ENCODE measurements at regions not wholly inside any gene's neighbourhood (a gene's known extent, or its start where the extent isn't known, plus 50 kb on each side); places are given as distances from the start of the nearest gene placed in this dataset.
"Not testable (repeated sequence)": the region's sequence is repeated elsewhere in the genome, so short reads cannot be mapped to it uniquely, and the experiment has no call there.

DNA sequence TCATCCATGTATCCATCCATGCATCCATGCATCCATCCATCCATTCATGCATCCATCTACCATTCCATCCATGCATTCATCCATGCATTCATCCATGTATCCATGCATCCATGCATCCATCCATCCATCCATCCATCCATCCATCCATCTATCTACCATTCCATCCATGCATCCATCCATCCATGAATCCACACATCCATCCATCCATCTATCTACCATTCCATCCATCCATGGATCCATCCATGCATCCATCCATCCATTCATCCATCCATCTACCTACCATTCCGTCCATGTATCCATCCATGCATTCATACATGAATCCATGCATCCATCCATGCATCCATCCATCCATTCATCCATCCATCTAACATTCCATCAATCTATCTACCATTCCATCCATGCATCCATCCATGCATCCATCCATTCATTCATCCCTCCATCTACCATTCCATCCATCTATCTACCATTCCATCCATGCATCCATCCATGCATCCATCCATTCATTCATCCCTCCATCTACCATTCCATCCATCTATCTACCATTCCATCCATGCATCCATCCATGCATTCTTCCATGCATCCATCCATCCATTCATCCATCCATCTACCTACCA is 257.2 kb downstream of the CRLF2 start:
- DNase-seq (ENCODE audit: low read depth): not testable (repeated sequence)

DNA sequence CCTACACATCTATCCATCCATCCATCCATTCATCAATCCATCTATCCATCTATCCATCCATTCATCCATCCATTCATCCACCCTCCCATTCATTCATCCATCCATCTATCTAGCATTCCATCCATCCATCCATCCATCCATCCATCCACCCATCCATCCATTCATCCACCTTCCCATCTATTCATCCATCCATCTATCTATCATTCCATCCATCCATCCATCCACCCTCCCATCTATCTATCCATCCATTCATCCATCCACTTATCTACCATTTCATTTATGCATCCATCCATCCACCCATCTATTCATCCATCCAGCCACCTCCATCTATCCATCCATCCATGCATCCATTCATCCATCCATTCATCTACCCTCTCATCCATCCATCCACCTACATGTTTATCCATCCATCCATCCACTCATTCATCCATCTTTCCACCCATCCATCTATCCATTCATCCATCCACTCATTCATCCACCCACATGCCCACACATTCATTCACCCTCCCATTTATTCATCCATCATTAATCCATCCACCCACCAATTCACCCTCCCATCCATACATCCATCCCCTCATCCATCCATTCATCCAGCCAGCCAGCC is 258.5 kb downstream of the CRLF2 start:
- DNase-seq (ENCODE audit: low read depth): no peak

DNA sequence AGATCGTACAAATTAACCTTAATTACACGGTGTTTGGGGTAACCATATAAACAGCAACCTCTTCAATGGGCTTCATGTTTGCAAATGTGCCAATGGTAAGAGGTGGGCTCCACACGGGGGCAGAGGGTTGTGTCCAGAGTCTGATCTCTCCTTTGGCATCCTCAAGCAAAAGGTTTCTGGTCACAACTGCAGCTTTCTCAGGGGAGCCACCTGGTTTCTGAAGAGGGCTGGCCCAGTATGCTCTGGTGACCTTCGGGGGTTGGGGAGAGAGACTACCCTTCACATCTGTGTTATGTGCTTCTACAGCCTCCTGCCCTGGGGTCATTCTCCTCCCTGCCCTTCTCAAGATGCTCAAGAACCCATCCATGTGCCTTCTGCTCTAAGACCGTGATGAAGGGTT is 259.6 kb downstream of the CRLF2 start:
- DNase-seq (ENCODE audit: low read depth): no peak

DNA sequence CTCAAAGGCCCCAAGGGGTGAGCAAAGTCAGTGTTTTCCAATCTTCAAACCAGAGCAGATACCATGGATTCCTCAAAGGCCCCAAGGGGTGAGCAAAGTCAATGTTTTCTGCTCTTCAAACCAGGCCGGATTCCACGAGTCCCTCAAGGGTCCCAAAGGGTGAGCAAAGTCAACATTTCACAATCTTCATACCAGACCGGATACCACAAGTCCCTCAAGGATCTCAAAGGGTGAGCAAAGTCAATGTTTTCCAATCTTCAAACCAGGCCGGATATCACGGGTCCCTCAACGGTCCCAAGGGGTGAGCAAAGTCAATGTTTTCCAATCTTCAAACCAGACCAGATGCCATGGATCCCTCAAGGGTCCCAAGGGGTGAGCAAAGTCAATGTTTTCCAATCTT is 265.2 kb downstream of the CRLF2 start:
- DNase-seq (ENCODE audit: low read depth): not testable (repeated sequence)

DNA sequence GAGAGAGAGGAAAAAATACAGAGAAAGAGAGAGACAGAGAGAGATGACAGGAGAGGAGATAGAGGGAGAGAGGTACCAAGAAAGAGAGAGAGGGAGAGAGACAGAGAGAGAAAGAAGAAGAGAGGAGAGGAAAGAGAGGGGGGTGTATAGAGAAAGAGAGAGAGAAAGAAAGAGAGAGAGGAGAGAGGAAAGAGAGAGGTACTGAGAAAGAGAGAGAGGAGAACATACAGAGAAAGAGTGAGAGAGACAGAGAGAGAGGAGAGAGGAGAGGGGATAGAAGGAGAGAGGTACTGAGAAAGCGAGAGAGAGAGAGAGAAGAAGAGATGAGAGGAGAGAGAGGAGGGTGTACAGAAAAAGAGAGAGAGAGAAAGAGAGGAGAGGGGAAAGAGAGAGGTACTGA is 269.4 kb downstream of the CRLF2 start:
- DNase-seq (ENCODE audit: low read depth): no peak

DNA sequence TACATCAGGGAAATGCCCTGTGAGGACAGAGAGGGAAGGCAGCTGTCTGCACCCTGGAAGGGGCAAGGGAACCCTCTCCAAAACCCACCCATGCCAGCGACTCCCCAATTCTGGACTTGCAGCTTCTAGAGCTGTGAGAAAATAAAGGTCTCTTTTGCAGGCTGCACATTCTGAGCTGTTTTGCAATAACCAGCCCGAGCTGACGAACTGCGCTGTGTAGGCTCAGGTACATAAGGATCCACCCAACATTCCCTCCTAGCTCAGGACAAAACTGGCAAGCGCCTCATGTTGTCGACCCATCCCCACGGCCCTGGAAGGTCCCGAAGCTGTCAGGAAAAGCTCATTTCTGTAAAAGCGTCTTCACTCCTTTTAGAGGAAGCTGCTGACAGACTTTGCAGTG is 271.8 kb downstream of the CRLF2 start:
- DNase-seq (ENCODE audit: low read depth): no peak

DNA sequence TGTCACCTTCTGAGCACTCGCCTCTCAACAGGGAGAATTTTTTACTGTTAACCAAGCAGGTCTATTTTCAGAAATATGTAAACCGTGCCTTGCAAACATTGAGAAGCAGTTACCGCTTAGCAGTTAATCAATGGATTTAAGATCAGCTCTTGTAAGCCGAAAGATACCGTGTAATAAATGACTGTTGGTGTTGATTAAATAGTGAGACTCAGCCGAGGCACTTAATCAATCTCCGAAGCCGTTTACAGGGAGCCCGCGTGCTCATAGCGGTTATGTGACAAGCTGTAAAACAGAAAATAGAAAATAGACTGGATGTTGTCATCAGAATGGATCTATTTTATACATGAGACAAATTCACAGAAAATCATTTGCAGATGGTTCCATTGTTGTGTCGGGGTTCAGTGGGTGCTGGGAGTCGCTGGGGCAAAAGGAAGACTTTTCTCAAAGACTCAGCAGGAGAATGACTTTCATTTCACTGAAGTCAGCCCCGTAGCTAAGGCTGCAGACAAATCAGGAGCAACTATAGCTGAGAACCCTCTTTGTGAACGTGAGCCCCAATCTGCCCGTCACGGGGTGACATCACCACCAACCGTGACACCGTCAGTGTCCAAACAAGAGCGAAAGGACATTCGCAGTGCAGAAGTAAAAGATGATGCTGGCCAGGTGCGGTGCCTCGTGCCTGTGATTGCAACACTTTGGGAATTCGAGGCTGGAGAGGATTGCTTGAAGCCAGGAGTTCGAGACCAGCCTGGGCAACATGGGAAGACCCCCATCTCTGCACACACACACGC is 275.3 kb downstream of the CRLF2 start:
- no peak for DNase-seq (ENCODE audit: low read depth)

DNA sequence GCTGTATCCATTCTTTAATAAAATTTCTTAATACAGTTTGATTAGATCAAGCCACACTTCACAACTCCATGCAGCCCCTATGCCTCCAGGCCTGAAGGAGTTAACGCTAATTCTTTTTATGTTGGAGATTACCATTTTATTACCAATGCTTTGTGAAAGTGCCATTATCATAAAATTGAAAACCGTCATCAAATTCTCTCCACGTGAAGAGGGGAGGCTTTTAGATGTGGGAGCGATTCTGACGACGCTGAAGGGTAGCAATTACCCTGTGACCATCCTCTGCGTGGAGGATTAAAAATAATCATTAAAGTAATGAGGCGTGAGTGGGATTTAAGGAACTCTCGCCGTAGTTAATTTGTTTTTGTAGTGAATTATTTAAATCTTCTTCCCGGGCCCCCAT is 278.8 kb downstream of the CRLF2 start:
- no peak for DNase-seq (ENCODE audit: low read depth)

DNA sequence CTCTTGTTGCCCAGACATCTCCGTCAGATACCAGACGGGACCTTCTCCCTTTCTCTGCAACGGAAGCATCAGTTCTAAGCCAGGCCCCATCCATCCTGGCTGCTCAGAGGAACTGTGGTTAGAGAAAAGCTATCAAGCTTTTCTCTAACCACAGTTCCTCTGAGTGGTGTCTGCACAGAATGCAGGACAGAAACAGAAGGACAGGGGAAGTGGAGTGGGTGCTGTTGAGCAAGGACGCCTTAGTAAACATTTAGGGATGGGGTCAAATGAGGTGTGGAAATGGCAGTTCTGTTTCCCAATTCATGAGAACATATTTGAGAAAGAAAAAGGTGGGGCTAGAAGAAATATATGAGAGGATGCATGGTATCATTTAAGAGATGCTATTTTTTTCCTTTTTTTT is 283.8 kb downstream of the CRLF2 start:
- no peak for DNase-seq (ENCODE audit: low read depth)

DNA sequence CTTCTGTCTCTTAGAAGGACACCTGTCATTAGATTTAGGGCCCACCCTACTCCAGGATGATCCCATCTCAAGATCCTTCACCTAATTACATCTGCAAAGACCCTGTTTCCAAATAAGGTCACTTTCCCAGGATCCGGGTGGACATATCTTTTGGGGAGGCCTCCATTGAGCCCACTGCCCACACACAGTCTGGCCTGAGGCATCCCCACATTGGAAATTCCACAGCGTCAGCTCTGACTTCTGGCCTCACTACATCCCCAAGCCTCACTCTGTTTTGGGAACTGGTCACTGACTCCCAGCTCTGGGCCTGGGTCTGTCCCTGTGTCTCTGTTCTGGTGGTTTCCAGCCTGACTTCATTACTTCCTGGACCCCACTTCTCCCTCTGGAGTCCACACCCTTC is 285.5 kb downstream of the CRLF2 start:
- DNase-seq (ENCODE audit: low read depth): no peak

DNA sequence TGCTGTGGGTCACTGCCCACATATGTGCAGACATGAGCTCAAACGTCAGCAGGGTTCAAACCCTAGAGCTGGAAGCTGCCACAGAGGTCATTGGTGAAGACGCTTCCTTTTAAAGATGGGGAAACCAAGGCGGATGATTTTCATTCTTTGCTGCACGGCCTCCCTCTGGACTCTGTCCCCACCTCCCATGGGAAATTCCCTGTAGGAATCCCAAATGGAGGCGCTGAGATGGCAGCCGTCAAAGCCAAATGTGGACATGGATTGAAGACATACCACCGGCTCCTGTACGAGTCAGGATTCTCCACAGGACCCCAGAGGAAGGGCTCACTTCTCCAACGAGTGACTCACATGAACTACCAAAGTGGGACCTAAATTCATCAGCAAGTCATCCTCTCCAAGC is 286.4 kb downstream of the CRLF2 start:
- no peak for DNase-seq (ENCODE audit: low read depth)

DNA sequence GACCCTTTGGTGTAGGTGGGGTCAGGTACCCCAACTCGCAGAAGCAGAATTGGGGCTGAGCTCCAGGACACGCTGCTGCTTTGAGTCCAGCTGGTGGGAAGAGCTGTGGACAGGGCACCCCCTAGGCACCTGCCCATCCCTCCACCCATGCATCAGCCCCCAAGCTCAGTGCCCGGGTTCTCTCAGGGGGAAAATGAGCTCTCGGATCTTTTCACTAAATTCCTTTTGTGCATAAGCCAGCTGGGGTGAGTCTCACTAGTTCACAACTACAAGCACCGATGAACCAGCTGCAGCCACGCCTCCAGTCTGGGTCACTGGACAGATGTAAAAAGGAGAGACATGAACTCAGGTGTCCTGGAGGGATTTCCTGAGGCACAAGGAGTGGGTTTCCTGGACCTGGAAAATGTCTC is 286.8 kb downstream of the CRLF2 start:
- no peak for DNase-seq (ENCODE audit: low read depth)

DNA sequence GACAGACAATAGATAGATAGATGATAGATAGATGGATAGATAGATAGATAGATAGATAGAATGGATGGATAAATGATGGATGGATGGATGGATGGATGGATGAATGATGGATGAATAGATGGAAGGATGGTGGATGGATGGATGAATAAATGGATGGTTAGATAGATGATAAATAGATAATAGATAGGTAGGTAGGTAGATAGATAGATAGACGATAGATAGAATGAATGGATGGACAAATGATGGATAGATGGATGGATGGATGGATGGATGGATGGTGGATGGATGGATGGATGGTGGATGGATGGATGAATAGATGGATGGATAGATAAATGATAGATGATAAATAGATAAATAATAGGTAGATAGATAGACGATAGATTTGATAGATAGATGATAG is 287.4 kb downstream of the CRLF2 start:
- no peak for DNase-seq (ENCODE audit: low read depth)

DNA sequence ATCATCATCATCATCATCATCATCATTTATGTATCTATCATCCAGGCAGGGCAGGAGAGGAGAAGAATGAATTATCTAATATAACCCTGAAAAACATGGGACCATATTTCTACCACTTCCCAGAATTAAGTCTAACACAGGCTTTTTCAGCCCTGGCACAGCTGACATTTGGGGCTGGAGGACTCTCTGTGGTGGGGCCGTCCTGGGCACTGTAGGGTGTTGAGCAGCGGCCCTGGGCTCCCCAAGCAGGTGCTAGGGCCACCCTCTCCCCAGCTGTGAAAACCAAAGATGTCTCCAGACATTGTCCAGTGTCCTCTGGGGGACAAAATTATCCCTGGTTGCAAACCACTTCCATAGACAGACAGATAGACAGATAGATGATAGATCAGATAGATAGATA is 288.4 kb downstream of the CRLF2 start:
- no peak for DNase-seq (ENCODE audit: low read depth)

DNA sequence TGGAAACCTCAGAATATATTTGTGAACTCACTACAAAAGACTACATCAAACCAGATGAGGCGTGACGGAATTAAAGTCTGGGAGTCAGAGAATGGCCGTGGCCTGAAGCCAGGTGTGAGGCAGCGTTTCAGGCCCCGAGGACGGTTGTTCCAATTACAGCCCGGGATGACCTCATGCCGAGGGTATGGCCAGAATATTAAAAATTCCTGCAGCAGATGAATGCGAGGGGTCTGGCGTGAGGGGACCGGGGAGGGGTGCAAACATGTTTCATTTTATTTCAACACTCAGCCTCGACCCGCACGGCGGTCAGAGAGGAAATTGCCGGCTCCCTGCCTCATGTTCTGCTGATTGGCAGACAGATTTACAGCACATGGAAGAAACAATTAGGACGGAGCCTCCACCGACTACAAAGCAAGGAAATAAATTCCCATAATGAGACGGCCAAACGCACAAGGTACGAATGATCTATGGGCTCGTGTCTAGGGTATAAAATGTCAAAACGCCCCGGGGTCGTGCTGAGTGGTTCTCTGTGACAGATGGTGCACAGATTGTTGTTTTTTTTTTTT is 289.7 kb downstream of the SHOX start:
- peak; percentile 2 for DNase-seq (ENCODE audit: low read depth)

DNA sequence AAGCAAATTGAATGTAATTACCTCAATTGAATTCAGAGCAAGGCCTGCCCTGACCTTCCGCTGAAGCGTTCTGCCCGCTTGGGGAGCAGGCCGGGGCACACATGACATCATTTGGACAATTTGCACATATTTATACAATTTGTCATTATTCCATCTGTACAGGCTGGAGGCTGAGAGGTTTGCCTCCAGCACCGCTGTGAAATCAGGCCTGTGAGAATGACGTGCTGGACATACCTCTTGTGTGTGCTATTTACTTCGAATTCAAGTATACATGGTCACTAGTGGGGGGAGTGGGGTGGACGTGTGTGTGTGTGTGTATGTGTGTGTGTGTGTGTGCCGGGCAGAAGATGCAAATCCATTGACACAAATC is 285.6 kb downstream of the SHOX start:
- DNase-seq (ENCODE audit: low read depth): no peak

DNA sequence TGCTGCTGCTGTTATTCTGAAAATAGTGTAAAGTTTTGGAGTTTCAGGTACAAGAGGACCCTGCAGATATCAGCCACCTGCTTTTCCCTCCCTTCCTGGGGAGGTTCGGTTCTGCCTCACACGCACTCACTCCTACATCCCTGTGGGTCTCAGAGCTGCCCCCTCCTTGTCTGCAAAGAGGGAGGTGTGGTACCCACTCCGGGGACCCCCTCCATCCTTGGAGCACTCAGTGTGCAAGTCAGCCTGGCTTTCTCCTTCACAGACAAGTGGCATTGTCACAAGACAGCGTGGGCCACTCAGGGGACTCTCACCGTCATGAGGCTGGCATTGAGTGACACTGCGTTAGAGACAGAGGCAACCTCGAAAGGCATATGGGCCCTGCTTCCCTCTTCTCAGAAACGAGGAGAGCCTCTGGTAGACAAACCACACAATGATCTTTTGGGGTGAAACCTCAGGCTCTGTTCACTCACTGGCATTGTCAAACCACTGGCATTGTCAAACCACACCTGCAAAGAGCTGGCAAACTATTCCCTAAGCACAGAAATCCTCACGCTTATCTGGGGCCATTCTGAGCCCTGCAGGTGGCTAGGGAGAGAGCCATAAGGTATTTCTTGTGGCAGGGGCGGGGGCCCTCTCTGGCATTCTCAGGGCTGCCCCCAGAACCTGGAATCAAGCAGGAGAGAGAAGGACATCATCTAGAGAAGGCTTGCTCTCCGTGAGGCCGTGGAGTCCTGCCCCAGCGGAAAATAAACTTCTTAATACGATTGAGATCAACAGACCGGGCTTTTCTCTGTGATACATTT is 285.0 kb downstream of the SHOX start:
- DNase-seq (ENCODE audit: low read depth): no peak

DNA sequence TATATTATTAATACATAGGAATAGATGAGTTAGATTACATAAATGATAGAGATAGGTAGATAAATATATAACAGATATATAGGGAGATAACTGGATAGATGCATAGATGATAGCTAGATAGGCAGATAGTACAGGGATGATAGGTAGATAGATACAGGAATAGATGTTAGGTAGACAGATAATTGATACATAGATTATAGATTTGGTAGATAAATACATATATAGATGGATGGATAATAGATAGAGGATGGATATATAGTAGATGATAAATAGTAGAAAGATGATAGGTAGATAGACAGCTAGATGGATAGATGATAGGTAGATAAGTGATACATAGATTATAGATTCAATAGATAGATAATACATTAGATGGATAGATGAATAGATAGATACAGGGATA is 283.6 kb downstream of the SHOX start:
- DNase-seq (ENCODE audit: low read depth): no peak

DNA sequence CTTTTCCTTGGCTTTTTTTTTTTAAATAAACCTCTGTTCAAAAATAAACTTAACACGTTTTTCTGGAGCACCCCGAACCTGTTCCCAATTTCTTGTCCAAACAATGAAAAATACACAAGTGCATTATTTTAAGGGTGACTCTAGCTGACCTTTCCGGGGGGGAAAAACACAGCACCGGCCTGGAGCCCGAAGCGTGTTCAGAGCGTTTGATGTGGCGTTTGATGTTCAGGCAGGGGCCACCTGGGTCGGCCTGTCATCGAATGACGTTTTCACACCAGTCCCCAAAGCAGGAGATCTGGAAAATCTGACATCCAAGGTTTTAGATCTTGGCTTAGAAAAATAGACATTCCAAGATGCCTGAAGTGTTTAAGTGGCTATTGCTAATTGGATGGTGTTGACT is 282.1 kb downstream of the SHOX start:
- no peak for DNase-seq (ENCODE audit: low read depth)

DNA sequence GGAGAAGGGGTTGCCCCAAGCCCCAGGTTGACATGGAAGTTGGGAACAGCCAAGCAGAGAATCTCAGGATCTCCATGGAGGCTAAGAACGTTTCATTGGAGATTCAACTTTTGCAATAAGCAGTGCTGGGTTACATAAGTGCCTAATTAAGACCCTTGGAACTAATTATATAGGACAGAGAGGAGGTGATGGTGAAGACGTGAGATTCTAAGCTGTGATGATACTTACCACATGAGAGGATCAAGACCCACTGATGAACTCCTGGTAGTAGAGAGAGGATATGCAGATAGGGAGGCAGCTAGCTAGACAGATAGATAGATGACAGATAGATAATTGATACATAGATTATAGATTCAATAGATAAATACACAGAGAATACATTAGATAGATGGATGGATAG is 278.5 kb downstream of the SHOX start:
- DNase-seq (ENCODE audit: low read depth): not testable (repeated sequence)

DNA sequence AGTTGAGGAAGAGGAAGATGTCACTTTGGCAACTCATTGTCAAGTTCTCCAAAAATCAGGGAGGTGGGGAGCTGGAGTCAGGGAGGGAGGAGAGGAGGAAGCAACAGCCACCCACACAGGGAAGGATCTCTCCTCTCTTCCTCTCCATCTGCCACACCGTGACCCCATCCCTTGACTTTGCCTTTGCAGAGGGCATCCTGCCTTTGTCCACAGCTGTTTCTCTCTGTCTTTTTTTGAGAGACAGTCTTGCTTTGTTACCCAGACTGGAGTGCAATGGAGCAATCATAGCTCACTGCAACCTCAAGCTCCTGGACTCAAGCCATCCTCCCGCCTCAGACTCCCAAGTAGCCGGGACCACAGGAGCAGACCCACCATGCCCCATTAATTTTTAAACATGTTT is 276.0 kb downstream of the SHOX start:
- DNase-seq (ENCODE audit: low read depth): no peak
